Heart left ventricle (tissue), 16 donors: ENCODE measurements at regions not wholly inside any gene's neighbourhood (a gene's known extent, or its start where the extent isn't known, plus 50 kb on each side); places are given as distances from the start of the nearest gene placed in this dataset.

Experiments
- ATAC-seq, 4 donors: fragments of 200-7000 bp; cut with Tn5 transposase; one replicate each; pipeline ENCODE4 v1.9.1; 2020 to 2022; ENCODE audit warnings: moderate library complexity in 4 of 4, mild to moderate bottlenecking in 3 of 4, moderate number of reproducible peaks in 1 of 4
- DNase-seq, 5 donors: peaks; one replicate each; pipeline ENCODE4 v3.0.0-alpha.2; 2020
- H3K27ac ChIP-seq, 12 donors: fragments of 200-600 bp; sonication (generic) in 4 of 12; one replicate each; pipeline versions ENCODE4 v1.5.0 to v1.8.0; 2016 to 2022; ENCODE audit warnings: mild to moderate bottlenecking in 2 of 12
- H3K27me3 ChIP-seq, 9 donors: fragments of 200-600 bp; sonication (generic) in 2 of 9; one replicate each; pipeline versions ENCODE4 v1.5.1 to v1.8.0; 2016 to 2022; ENCODE audit warnings: mild to moderate bottlenecking in 3 of 9
- H3K36me3 ChIP-seq, 9 donors: fragments of 200-600 bp; sonication (generic) in 2 of 9; one replicate each; pipeline versions ENCODE4 v1.5.0 to v1.8.0; 2018 to 2022; ENCODE audit warnings: mild to moderate bottlenecking in 2 of 9
- H3K4me1 ChIP-seq, 12 donors: fragments of 200-600 bp; sonication (generic) in 4 of 12; one replicate each; pipeline versions ENCODE4 v1.5.0 to v1.8.0; 2016 to 2022; ENCODE audit warnings: mild to moderate bottlenecking in 3 of 12
- H3K4me3 ChIP-seq, 12 donors: fragments of 200-600 bp; sonication (generic) in 4 of 12; one replicate each; pipeline versions ENCODE4 v1.5.0 to v1.8.0; 2017 to 2022; ENCODE audit warnings: mild to moderate bottlenecking in 9 of 12, moderate library complexity in 4 of 12
- H3K9me3 ChIP-seq, 12 donors: fragments of 200-600 bp; sonication (generic) in 4 of 12; one replicate each; pipeline versions ENCODE4 v1.5.0 to v1.8.0; 2016 to 2022; ENCODE audit warnings: mild to moderate bottlenecking in 1 of 12
- CTCF ChIP-seq, 12 donors: fragments of 200-600 bp; sonication (generic) in 4 of 12; IDR thresholded peaks; one replicate each; pipeline versions ENCODE4 v1.5.0 to v1.8.0; 2018 to 2022; ENCODE audit warnings: antibody characterized with exemption in 12 of 12, mild to moderate bottlenecking in 5 of 12
- POLR2A ChIP-seq, 2 donors: fragments of 450-650 bp; IDR thresholded peaks; one replicate each; pipeline ENCODE4 v1.6.1; 2017; ENCODE audit warnings: antibody characterized with exemption in 2 of 2, mild to moderate bottlenecking in 2 of 2, moderate library complexity in 2 of 2
- WGBS, 4 donors: extraction: QIAGEN DNeasy Blood & Tissue Kit in 2 of 4; methylation state at CpG; one replicate each; pipeline versions ENCODE4 v1.1.5 to v1.1.7; 2013 to 2018; 5-methylcytosine and 5-hydroxymethylcytosine counted together
- intact Hi-C, 10 donors: fragments of 100-400 bp; cut with DNase I; formaldehyde crosslinking; loops; one replicate each; pipeline versions ENCODE4 v1.11.1 to v1.14.2; 2022
- donor health status: ischemic (EF 13 %, LVEDD 7.1; RV severe dilation, severe dysfunction).
- donor health status: healthy with polysubstance abuse.
- donor health status: DM: no; HTN: yes; CAD: no.
- donor health status: DM: no; HTN: no; CAD: no.
- donor health status: ischemic (EF 25% LVEDD 6.9; RV normal size, moderate dysfunction).
- donor health status: ischemic (EF 25% LVEDD 5.7; RV mildly dilated, moderate dysfunction).
- donor health status: healthy.
- donor health status: DM: yes; HTN: yes; CAD: no.
- donor health status: ischemic (EF 35%, LVEDD 5.7; RV mildly dilated, moderate dysfunction).
- donor health status: nonischemic (EF 11% LVEDD 7.7; RV severe dilation, severe dysfunction).
- donor health status: DM: yes; HTN: yes; CAD: no.
- donor health status: PGD.
- donor health status: ischemic (EF 29% LVEDD 5.4; RV normal size, mild dysfunction).
- donor health status: nonischemic (EF 23%, LVEDD 6.1; RV moderate dilation, normal function).

- H3K4me1 ChIP-seq: peaks cover 0 to 36% (median 8%) of the 10 kb centered on the region in 12 donors
- WGBS, 4 donors: 32 to 37% (median 36%) methylated on average over 5 of the region's 5 CpGs
- H3K4me3 ChIP-seq: no peak overlapping the region
- TF ChIP-seq POLR2A (IDR thresholded peaks at IDR 0.05): no peak
- TF ChIP-seq CTCF (IDR thresholded peaks at IDR 0.05): no peak
- peak in 1 of 5 donors; percentile 11 for DNase-seq
- H3K9me3 ChIP-seq: no peaks in the 10 kb centered on the region
- peak overlapping the region in 10 of 12 donors; percentile 5 to 67 (median 46) for H3K27ac ChIP-seq
- intact Hi-C loops: loop anchor here (2.0 to 10.0 kb wide), 16 partner anchors 272 to 1494 kb away; partner anchors contain the start of gene ADAMTS1 (in 3 of the 10)
- no peaks in the 10 kb centered on the region for H3K36me3 ChIP-seq
- peak; percentile 37 to 88 (median 78) for ATAC-seq
- no peaks in the 10 kb centered on the region for H3K27me3 ChIP-seq
Measured at GRCh38 chr21:28338701-28339305, 653.9 kb downstream of the LTN1 start.

- Histone ChIP-seq H3K4me3 (no peak overlapping the region), H3K4me1 (peaks cover 0 to 36% (median 8%) of the 10 kb centered on the region in 12 donors), H3K27me3 (no peaks in the 10 kb centered on the region), H3K27ac (peak overlapping the region in 3 of 12 donors; percentile 2 to 34 (median 8)), H3K9me3 (no peaks in the 10 kb centered on the region), H3K36me3 (no peaks in the 10 kb centered on the region)
- TF ChIP-seq POLR2A (IDR thresholded peaks at IDR 0.05): no peak
- TF ChIP-seq CTCF (IDR thresholded peaks at IDR 0.05): peak in 11 of 12 donors; percentile 7 to 61 (median 45)
- ATAC-seq (peak in 3 of 4 donors; percentile 41 to 62 (median 55)), DNase-seq (no peak)
- intact Hi-C loops: loop anchor here (1.0 to 10.0 kb wide), 20 partner anchors 270 to 1493 kb away; partner anchors contain the start of gene ADAMTS1 (in 3 of the 10)
Measured at GRCh38 chr21:28337315-28337714, 655.4 kb downstream of the LTN1 start.

DNA sequence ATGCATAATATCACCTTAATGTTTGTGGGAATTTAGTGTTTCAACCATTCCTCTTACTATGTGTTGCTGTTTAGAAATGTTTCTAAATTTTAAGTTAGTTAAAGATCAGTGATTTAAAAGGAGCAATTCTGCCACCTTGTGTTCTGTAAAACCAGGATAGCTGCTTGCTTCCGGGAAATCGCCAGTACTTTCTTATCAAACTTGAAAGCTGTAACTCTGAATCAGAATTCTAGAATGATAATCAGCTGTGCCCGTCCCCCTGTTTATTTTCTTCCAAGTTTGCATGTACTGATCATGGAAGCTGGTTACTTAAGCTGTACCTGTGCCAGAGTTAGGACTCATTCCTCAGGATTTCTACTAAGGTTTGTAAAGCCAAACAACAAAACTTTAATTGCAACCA lies 656.4 kb downstream of the LTN1 start:
- DNase-seq: peak in 1 of 5 donors; percentile 18
- Histone ChIP-seq H3K4me3 (no peak overlapping the region), H3K9me3 (no peaks in the 10 kb centered on the region), H3K27me3 (no peaks in the 10 kb centered on the region), H3K4me1 (peaks cover 0 to 36% (median 8%) of the 10 kb centered on the region in 12 donors), H3K27ac (peak overlapping the region in 2 of 12 donors; percentile 26 to 34), H3K36me3 (no peaks in the 10 kb centered on the region)
- 0 to 7% (median 4%) methylated on average over 3 of the region's 3 CpGs for WGBS, 4 donors
- peak; percentile 19 to 74 (median 57) for TF ChIP-seq CTCF (IDR thresholded peaks at IDR 0.05)
- TF ChIP-seq POLR2A (IDR thresholded peaks at IDR 0.05): no peak
- intact Hi-C loops: loop anchor here (1.0 to 10.0 kb wide), 20 partner anchors 269 to 1492 kb away; partner anchors contain the start of gene ADAMTS1 (in 3 of the 10)
- ATAC-seq: peak in 3 of 4 donors; percentile 34 to 55 (median 38)

GRCh38 chr21:28334407-28334806 lies 658.3 kb downstream of the LTN1 start:
- intact Hi-C loops: loop anchor here in 6 of 10 donors (5.0 to 10.0 kb wide), 7 partner anchors 270 to 1490 kb away; partner anchors contain the start of gene ADAMTS1 (in 1 of the 6)
- WGBS, 4 donors: 92 to 94% (median 93%) methylated on average over 2 of the region's 2 CpGs
- no peak for TF ChIP-seq CTCF (IDR thresholded peaks at IDR 0.05)
- TF ChIP-seq POLR2A (IDR thresholded peaks at IDR 0.05): no peak

More at GRCh38 chr21:28334407-28334806, 658.3 kb downstream of the LTN1 start:
- no peaks in the 10 kb centered on the region for H3K9me3 ChIP-seq
- no peak overlapping the region for H3K27ac ChIP-seq
- DNase-seq (no peak), ATAC-seq (no peak)
- H3K4me1 ChIP-seq: peaks cover 0 to 32% (median 6%) of the 10 kb centered on the region in 12 donors
- H3K27me3 ChIP-seq: no peaks in the 10 kb centered on the region
- no peak overlapping the region for H3K4me3 ChIP-seq
- H3K36me3 ChIP-seq: no peaks in the 10 kb centered on the region
